Lung (tissue), 11 donors: ENCODE measurements at regions not wholly inside any gene's neighbourhood (a gene's known extent, or its start where the extent isn't known, plus 50 kb on each side); places are given as distances from the start of the nearest gene placed in this dataset.

ENCODE experiments used
- ATAC-seq: fragments of 200-7000 bp; cut with Tn5 transposase; one replicate; pipeline ENCODE4 v1.9.1; 2020; ENCODE audit warnings: moderate number of reproducible peaks; ENCODE audit not compliant: insufficient read depth, low FRiP score
- DNase-seq, 3 donors: peaks; one replicate each; pipeline ENCODE4 v3.0.0-alpha.2; 2013 to 2017
- H3K27ac ChIP-seq, 2 donors: one replicate each; pipeline ENCODE4 v1.5.1; 2013; ENCODE audit warnings: mild to moderate bottlenecking in 2 of 2, moderate library complexity in 2 of 2, control low read depth in 1 of 2, inconsistent platforms in 1 of 2, low read depth in 1 of 2, low read length in 1 of 2
- H3K27me3 ChIP-seq, 3 donors: one replicate each; pipeline ENCODE4 v1.5.1; 2013; ENCODE audit warnings: low read length in 2 of 3; ENCODE audit not compliant: control insufficient read depth in 3 of 3, insufficient read depth in 3 of 3
- H3K36me3 ChIP-seq, 4 donors: one replicate each; pipeline ENCODE4 v1.5.1; 2013; ENCODE audit warnings: low read length in 4 of 4, mild to moderate bottlenecking in 1 of 4, moderate library complexity in 1 of 4; ENCODE audit not compliant: control insufficient read depth in 4 of 4, insufficient read depth in 4 of 4
- H3K4me1 ChIP-seq, 5 donors: one replicate each; pipeline ENCODE4 v1.5.1; 2013; ENCODE audit warnings: low read length in 5 of 5, mild to moderate bottlenecking in 2 of 5, moderate library complexity in 1 of 5; ENCODE audit not compliant: control insufficient read depth in 5 of 5, insufficient read depth in 5 of 5
- H3K4me3 ChIP-seq: one replicate; pipeline ENCODE4 v1.5.1; 2013; ENCODE audit warnings: mild to moderate bottlenecking, control low read depth, moderate library complexity
- H3K9ac ChIP-seq, 2 donors: one replicate each; pipeline ENCODE4 v1.5.1; 2013; ENCODE audit warnings: low read length in 2 of 2, control low read depth in 1 of 2; ENCODE audit not compliant: insufficient read depth in 1 of 2
- H3K9me3 ChIP-seq, 4 donors: one replicate each; pipeline ENCODE4 v1.5.1; 2013; ENCODE audit warnings: low read length in 3 of 4, mild to moderate bottlenecking in 1 of 4, moderate library complexity in 1 of 4; ENCODE audit not compliant: control insufficient read depth in 4 of 4, insufficient read depth in 3 of 4
- CTCF ChIP-seq: IDR thresholded peaks from 2 replicates; pipeline ENCODE4 v1.5.1; 2012; ENCODE audit warnings: mild to moderate bottlenecking; ENCODE audit errors: control extremely low read depth, extremely low read depth
- WGBS, 2 donors: extraction: QIAGEN DNeasy Blood & Tissue Kit; methylation state at CpG; one replicate each; pipeline ENCODE4 v1.1.7; 2013; 5-methylcytosine and 5-hydroxymethylcytosine counted together
- donor health status: control.
- donor health status: control.
- donor health status: Bipolar disorder and iron deficiency.
- donor health status: healthy.
- donor health status: DM: yes; HTN: yes; CAD: no.

GRCh38 chr10:9965341-9965740 lies 1052.3 kb upstream of the CELF2 start:
- WGBS, 2 donors = 63 to 64% methylated on average over 2 of the region's 2 CpGs
- ATAC-seq (no peak), DNase-seq (no peak)
- Histone ChIP-seq H3K27me3 (no peaks in the 10 kb centered on the region), H3K27ac (no peak overlapping the region), H3K9ac (no peak overlapping the region), H3K9me3 (no peaks in the 10 kb centered on the region), H3K4me3 (no peak overlapping the region), H3K4me1 (no peaks in the 10 kb centered on the region), H3K36me3 (no peaks in the 10 kb centered on the region)
- no peak for TF ChIP-seq CTCF

GRCh38 chr10:9986786-9987185 lies 1030.9 kb upstream of the CELF2 start:
- H3K9me3 ChIP-seq = peaks cover 0 to 2% (median 0%) of the 10 kb centered on the region in 4 donors
- H3K27me3 ChIP-seq = no peaks in the 10 kb centered on the region
- no peaks in the 10 kb centered on the region for H3K4me1 ChIP-seq
- H3K27ac ChIP-seq = no peak overlapping the region
- ATAC-seq (no peak), DNase-seq (no peak)
- no peaks in the 10 kb centered on the region for H3K36me3 ChIP-seq
- no peak for TF ChIP-seq CTCF
- H3K9ac ChIP-seq = no peak overlapping the region
- H3K4me3 ChIP-seq = no peak overlapping the region
- WGBS, 2 donors = 89 to 90% methylated on average over 3 of the region's 3 CpGs

DNA sequence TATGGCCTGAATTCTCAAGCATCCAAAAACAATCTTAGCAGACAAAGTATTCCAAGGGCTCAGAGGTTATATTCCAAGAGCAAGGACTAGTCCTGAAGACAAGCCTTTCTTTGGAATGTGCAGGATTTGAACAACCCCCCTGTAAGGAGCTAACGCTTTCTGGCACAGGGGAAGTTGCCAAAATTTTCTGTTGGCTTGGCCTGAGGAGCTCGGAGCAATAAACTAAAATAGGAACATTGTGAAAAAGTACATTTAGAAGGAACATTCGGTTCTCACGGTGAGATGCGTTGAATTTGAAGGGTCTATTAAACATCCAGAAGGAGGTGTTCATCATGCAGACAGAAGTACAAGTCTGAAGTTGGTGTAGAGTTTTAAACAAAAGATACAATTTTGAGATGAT lies 1030.5 kb upstream of the CELF2 start:
- 83 to 93% methylated on average over 5 of the region's 5 CpGs for WGBS, 2 donors
- Histone ChIP-seq H3K4me1 (no peaks in the 10 kb centered on the region), H3K36me3 (no peaks in the 10 kb centered on the region), H3K27me3 (no peaks in the 10 kb centered on the region), H3K27ac (no peak overlapping the region), H3K4me3 (no peak overlapping the region), H3K9me3 (peaks cover 0 to 2% (median 0%) of the 10 kb centered on the region in 4 donors), H3K9ac (no peak overlapping the region)
- no peak for TF ChIP-seq CTCF
- no peak for DNase-seq
- ATAC-seq = no peak

- Histone ChIP-seq H3K9ac (no peak overlapping the region), H3K36me3 (no peaks in the 10 kb centered on the region), H3K27ac (no peak overlapping the region), H3K4me1 (no peaks in the 10 kb centered on the region), H3K4me3 (no peak overlapping the region), H3K27me3 (no peaks in the 10 kb centered on the region), H3K9me3 (peaks cover 0 to 1% (median 0%) of the 10 kb centered on the region in 4 donors)
- DNase-seq (peak; percentile 8 to 37 (median 16)), ATAC-seq (no peak)
- 49 to 64% methylated on average over 11 of the region's 11 CpGs for WGBS, 2 donors
- no peak for TF ChIP-seq CTCF
Observed at GRCh38 chr10:9992661-9993060, 1025.0 kb upstream of the CELF2 start.
